H54 (cell line): ENCODE measurements at regions not wholly inside any gene's neighbourhood (a gene's known extent, or its start where the extent isn't known, plus 50 kb on each side); places are given as distances from the start of the nearest gene placed in this dataset.

Source experiments
- DNase-seq: peaks from one replicate; pipeline ENCODE4 v3.0.0; 2011; ENCODE audit warnings: low spot score, mixed read lengths; ENCODE audit not compliant: insufficient read length
- FAIRE-seq: peaks from 3 replicates; lab custom pipeline; 2011; peaks lifted over from hg19 to GRCh38; lab: Jason Lieb, UNC
- POLR2A ChIP-seq: IDR thresholded peaks from 2 replicates; pipeline ENCODE4 v1.6.1; 2011; ENCODE audit warnings: low read depth, mild to moderate bottlenecking, low read length

GRCh38 chr14:65255029-65255545 lies 152.8 kb upstream of the MAX start:
- peak; percentile 49 for DNase-seq
- peak; percentile 84 for FAIRE-seq
- no peak for TF ChIP-seq POLR2A

GRCh38 chr14:65255583-65256461 lies 153.5 kb upstream of the MAX start:
- FAIRE-seq (no peak), DNase-seq (no peak)
- no peak for TF ChIP-seq POLR2A

- DNase-seq, result no peak
- FAIRE-seq, result no peak
- TF ChIP-seq POLR2A, result no peak
Measured at GRCh38 chr14:65256714-65257113, 154.4 kb upstream of the MAX start.

GRCh38 chr14:65257425-65257824 lies 155.1 kb upstream of the FUT8 start:
- FAIRE-seq (no peak), DNase-seq (no peak)
- no peak for TF ChIP-seq POLR2A

DNA sequence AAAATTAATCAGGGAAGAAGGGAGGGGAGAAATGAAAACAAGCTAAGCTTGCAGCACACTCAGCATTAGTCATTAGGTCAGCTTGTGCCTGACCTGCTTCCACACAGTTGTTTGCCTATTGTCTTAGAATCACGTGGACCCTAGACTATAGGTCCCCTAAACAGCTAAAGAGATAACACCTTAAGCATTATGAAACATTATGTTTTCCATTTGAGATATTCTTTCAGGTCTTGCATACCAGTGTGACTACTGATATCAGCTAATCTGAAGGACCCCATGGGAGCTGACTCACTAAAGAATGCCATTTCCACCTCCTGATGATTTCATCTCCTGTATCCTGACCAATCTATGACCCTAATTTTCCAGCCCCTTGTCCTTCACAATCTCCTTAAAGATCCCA lies 154.1 kb upstream of the FUT8 start:
- no peak for TF ChIP-seq POLR2A
- no peak for DNase-seq
- FAIRE-seq, result peak; percentile 90

DNA sequence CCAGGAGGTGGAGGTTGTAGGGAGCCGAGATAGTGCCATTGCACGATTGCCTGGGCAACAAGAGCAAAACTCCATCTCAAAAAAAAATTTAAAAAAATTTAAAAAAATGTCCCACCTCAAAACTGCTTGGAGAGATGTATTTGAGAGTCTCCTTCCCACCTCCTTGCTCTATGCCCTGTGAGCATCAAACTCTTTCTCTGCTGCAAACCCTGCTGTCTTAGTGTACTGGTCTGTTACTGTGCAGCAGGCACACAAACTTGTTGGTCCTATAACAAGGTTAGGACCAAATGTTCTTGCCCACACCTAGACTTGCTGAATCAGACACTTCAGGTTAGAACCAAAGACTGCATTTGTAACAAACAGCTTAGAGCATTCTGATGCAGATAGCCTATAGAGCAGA lies 153.5 kb upstream of the FUT8 start:
- FAIRE-seq, result no peak
- no peak for TF ChIP-seq POLR2A
- DNase-seq, result no peak

- DNase-seq (no peak), FAIRE-seq (no peak)
- TF ChIP-seq POLR2A, result no peak
Measured at GRCh38 chr14:65260786-65261185, 151.7 kb upstream of the FUT8 start.

DNA sequence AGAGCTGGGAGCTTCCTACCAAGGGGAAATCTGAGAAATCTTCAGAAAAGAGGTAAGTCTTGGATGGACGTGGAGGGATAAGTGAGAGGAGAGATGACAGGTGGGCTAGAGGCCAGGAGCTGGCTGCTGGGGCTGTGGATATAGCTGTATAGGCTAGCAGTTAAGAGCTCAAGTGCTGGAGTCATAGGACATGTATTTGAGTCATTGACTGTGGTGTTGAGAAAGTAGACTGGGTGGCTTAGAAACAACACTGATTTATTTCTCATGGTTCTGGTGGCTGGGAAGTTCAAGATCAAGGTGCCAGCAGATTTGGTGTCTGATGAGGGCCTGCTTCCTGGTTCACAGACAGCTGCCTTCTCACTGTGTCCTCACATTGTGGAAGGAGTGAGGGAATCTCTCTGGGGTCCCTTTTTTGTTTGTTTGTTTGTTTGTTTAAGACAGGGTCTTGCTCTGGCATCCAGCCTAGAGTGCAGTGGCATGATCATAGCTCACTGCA lies 151.1 kb upstream of the FUT8 start:
- peak; percentile 11 for FAIRE-seq
- no peak for DNase-seq
- no peak for TF ChIP-seq POLR2A

DNA sequence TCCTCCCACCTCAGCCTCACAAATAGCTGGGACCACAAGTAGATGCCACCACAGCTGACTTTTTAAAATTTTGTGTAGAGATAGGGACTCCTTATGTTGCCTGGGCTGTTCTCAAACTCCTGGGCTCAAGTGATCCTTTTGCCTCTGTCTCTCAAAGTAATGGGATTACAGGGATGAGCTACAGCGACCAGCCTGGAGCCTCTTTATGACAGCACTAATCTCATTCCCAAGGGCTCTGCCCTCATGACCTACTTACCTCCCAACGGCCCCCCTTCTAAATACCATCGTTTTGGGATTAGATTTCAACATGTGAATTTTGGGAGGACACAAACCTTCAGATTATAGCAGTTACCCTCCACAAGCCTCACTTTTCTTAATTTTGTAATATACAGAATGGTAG lies 150.6 kb upstream of the FUT8 start:
- no peak for TF ChIP-seq POLR2A
- no peak for DNase-seq

GRCh38 chr14:65263177-65263788 lies 149.2 kb upstream of the FUT8 start:
- FAIRE-seq (peak; percentile 88), DNase-seq (no peak)
- TF ChIP-seq POLR2A, result no peak

More for the DNA sequence above, 150.6 kb upstream of the FUT8 start:
- no peak for FAIRE-seq

DNA sequence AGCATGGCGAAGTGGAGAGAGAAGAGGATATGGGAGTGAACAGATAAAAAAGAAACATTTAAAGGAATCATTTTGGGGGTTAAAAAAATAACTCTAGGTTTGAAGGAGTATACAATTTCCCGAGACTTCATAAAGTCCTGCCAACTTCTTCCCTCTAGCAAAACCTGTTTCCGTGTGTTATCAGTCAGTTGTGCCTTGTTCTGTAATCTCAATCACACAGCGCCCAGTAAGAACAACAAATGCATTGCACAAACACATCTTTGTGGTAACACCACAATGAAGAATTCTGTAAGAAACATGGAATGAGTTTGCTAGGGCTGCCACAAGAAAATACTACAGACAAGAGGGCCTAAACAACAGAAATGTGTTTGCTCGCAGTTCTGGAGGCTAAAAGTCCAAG lies 144.7 kb upstream of the FUT8 start:
- TF ChIP-seq POLR2A, result no peak
- no peak for DNase-seq
- FAIRE-seq, result no peak

GRCh38 chr14:65268594-65268993 lies 143.9 kb upstream of the FUT8 start:
- FAIRE-seq (no peak), DNase-seq (no peak)
- no peak for TF ChIP-seq POLR2A

DNA sequence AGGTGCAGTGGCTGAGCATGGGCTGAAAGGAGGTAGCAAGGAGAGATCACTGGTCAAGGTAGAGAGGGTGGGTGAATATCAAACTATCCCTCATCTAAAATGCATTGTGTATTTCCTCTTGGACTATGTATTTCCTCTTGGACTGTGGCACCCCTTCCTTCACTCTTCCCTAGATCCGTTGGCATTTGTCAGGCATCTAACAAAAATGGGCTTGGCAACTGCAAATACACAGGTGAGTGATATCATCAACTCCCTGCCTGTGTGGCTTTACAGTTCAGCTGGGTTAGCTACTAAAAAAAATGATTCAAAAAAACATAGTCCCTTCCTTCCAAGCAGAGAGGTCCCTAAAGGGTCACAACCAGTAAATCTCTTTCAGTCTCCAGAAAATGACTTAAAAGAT lies 142.8 kb upstream of the FUT8 start:
- FAIRE-seq, result no peak
- no peak for TF ChIP-seq POLR2A
- DNase-seq, result no peak

DNA sequence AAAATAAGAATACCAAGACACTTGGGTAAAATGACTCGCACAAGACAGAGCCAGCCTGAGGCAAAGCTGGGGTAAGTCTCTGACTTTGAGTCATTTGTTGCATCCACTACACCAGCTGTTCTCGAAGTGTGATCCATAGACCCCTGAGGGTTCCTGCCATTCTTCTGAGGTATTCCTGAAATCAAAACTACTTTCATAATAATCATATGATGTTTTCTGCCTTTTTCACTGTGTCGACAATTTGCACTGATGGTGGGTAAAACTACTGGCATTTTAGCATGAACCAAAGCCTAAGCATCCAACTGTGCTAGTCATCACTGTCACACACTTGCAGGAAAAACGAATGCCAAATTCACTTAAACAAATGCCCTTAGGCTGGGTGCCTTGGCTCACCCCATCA lies 135.5 kb upstream of the FUT8 start:
- no peak for TF ChIP-seq POLR2A
- DNase-seq (peak; percentile 34), FAIRE-seq (peak; percentile 73)
